Endothelial cell of umbilical vein (primary cell): ENCODE measurements at regions not wholly inside any gene's neighbourhood (a gene's known extent, or its start where the extent isn't known, plus 50 kb on each side); places are given as distances from the start of the nearest gene placed in this dataset.
"Not testable (repeated sequence)": the region's sequence is repeated elsewhere in the genome, so short reads cannot be mapped to it uniquely, and the experiment has no call there.

Experiments
- CTCF ChIP-seq, 2 donors: IDR thresholded peaks; 1 replicate in 1 of 2; 2 replicates in 1 of 2; pipeline ENCODE4 v1.5.1; 2011; ENCODE audit warnings: low read length in 2 of 2, mild to moderate bottlenecking in 2 of 2, moderate library complexity in 2 of 2, control low read depth in 1 of 2, inconsistent platforms in 1 of 2, low read depth in 1 of 2; ENCODE audit not compliant: insufficient read depth in 1 of 2; ENCODE audit errors: extremely low read depth in 1 of 2
- EZH2 ChIP-seq: IDR thresholded peaks from 2 replicates; pipeline ENCODE4 v1.6.1; 2012; ENCODE audit warnings: borderline replicate concordance, low read depth, mild to moderate bottlenecking, moderate library complexity, low read length, inconsistent platforms; ENCODE audit not compliant: severe bottlenecking
- GATA2 ChIP-seq: IDR thresholded peaks from 2 replicates; pipeline ENCODE4 v1.7.0; 2011; ENCODE audit warnings: low read depth, mild to moderate bottlenecking, moderate library complexity, mixed read lengths, low read length; ENCODE audit not compliant: insufficient read length, insufficient read depth
- JUN ChIP-seq: IDR thresholded peaks from 2 replicates; pipeline ENCODE4 v1.6.1; 2011; ENCODE audit warnings: borderline replicate concordance, low read depth; ENCODE audit not compliant: insufficient read length, insufficient read depth
- MAX ChIP-seq: IDR thresholded peaks from 2 replicates; pipeline ENCODE4 v1.6.1; 2011; ENCODE audit not compliant: insufficient read depth, insufficient read length
- MYC ChIP-seq: IDR thresholded peaks from one replicate; pipeline ENCODE4 v1.6.1; 2011; ENCODE audit warnings: mild to moderate bottlenecking, low read depth, low read length
- POLR2A ChIP-seq: IDR thresholded peaks from 2 replicates; pipeline ENCODE4 v1.6.1; 2012; ENCODE audit warnings: low read depth, mild to moderate bottlenecking, control low read depth, low read length
- POLR2AphosphoS5 ChIP-seq: IDR thresholded peaks from 2 replicates; pipeline ENCODE4 v1.6.1; 2012; ENCODE audit warnings: low read depth, mild to moderate bottlenecking, control low read depth, low read length, moderate library complexity; ENCODE audit not compliant: insufficient read depth

- TF ChIP-seq EZH2; POLR2A; CTCF (IDR thresholded peaks at IDR 0.05; ENCODE audit: extremely low read depth in 1 of 2, insufficient read depth in 1 of 2, low read depth in 1 of 2, low read length in 2 of 2); JUN; MYC; POLR2AphosphoS5; GATA2; MAX: not testable (repeated sequence)
Observed at GRCh38 chrX:1016281-1016680, 196.2 kb downstream of the CRLF2 start.
